GM21723 (cell line): ENCODE measurements at regions not wholly inside any gene's neighbourhood (a gene's known extent, or its start where the extent isn't known, plus 50 kb on each side); places are given as distances from the start of the nearest gene placed in this dataset.
"Not testable (repeated sequence)": the region's sequence is repeated elsewhere in the genome, so short reads cannot be mapped to it uniquely, and the experiment has no call there.

Experiments
- ATAC-seq: cut with Tn5 transposase; IDR thresholded peaks from one replicate; pipeline ENCODE4 v1.9.1; 2021; ENCODE audit warnings: mild to moderate bottlenecking, moderate library complexity; ENCODE audit not compliant: unreplicated experiment

- ATAC-seq: not testable (repeated sequence)
These were observed 90.1 kb upstream of the GRIN2A start for GRCh38 chr16:10272250-10272854.

GRCh38 chr16:10275214-10275996 lies 93.2 kb upstream of the GRIN2A start:
- ATAC-seq: peak; percentile 92

DNA sequence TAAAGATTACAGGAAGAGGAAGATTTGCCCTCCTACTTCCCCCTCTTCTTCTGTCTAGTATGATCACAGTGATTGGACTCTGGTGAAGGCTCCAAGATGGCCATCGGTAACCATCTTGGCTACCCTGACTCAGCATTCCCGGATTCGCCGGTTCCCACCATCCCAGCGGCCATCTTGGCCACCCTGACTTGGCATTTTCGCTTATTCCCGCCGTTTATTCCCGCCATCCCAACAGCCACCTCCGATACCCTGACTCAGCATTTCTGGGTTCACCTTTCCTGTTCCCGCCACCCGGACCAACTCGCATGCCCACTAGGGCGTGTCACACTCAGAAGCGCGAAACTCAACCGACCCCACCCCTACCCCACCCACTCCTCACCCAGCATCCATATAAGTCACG lies 95.4 kb upstream of the GRIN2A start:
- ATAC-seq: no peak

GRCh38 chr16:10280262-10281170 lies 98.3 kb upstream of the GRIN2A start:
- ATAC-seq: no peak

DNA sequence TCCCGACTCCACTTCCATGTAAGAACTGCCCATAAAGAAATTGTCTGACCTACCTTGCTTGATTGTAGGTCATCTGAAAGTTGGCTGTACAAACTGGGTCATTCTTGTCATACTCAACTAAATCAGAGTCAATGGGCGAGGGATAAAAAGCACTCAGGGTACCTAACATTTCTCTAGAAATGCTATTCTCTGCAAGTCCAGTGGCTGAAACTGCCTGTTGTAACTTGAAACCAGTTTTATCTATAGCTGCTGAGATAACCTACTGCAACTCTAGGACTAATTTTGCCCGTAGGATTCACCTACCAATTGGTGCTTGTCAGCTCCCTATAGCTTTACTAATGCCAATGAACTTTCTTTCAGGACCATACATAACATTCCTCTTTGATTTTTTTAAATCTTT lies 100.1 kb upstream of the GRIN2A start:
- no peak for ATAC-seq

DNA sequence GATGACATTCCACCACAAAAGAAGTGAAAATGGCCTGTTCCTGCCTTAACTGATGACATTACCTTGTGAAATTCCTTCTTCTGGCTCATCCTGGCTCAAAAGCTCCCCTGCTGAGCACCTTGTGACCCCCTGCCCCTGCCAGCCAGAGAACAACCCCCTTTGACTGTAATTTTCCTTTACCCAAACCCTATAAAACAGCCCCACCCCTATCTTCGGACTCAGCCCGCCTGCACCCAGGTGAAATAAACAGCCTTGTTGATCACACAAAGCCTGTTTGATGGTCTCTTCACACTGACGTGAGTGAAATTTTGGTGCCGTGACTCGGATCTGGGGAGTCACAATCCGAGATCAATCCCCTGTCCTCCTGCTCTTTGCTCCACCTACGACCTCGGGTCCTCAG lies 101.0 kb upstream of the GRIN2A start:
- ATAC-seq: not testable (repeated sequence)

- ATAC-seq: not testable (repeated sequence)
These were observed 95.3 kb upstream of the ATF7IP2 start for GRCh38 chr16:10290467-10291105.

DNA sequence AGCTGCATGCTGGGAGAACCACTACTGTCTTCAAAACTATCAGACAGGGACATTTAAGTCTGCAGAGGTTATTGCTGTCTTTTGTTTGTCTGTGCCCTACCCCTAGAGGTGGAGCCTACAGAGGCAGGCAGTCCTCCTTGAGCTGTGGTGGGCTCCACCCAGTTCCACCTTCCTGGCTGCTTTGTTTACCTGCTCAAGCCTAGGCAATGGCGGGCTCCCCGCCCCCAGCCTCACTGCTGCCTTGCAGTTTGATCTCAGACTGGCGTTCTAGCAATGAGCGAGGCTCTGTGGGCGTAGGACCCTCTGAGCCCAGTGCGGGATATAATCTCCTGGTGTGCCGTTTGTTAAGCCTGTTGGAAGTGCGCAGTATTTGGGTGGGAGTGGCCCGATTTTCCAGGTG lies 93.7 kb upstream of the ATF7IP2 start:
- not testable (repeated sequence) for ATAC-seq

- ATAC-seq: not testable (repeated sequence)
These were observed 92.9 kb upstream of the ATF7IP2 start for GRCh38 chr16:10292976-10293375.

DNA sequence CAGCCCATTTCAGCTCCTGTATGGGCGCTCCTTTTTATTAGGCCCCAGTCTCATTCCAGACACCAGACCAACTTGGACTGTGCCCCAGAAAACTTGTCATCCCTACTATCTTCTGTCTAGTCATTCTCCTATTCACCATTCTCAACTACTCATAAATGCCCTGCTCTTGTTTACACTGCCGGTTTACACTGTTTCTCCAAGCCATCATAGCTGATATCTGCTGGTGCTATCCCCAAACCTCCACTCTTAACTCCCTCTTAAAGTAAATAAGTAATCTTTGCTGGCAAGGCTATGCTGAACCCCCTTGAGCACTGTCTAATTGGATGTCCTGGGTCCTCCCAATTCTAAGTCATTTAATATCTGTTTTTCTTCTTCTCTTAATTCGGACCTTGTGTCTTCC lies 91.7 kb upstream of the ATF7IP2 start:
- not testable (repeated sequence) for ATAC-seq

DNA sequence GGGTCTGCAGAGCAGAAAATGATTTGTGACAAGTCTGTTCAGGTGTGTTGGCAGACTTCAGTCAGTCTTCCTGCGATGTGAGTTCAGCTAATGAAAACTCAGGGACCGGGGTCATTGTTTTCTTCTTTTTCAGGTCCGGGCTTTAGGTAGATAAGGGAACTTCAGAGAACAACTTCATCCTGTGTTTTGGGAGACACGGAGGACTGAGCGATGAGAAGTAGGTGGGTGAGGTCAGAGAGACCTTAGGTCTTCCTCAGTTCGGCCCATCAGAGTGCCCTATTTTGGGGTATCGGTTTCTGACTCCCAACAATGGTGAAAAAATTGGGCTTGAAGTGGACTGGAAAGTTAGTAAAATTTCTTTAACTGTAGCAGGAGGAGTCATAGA lies 88.9 kb upstream of the ATF7IP2 start:
- ATAC-seq: peak; percentile 2

DNA sequence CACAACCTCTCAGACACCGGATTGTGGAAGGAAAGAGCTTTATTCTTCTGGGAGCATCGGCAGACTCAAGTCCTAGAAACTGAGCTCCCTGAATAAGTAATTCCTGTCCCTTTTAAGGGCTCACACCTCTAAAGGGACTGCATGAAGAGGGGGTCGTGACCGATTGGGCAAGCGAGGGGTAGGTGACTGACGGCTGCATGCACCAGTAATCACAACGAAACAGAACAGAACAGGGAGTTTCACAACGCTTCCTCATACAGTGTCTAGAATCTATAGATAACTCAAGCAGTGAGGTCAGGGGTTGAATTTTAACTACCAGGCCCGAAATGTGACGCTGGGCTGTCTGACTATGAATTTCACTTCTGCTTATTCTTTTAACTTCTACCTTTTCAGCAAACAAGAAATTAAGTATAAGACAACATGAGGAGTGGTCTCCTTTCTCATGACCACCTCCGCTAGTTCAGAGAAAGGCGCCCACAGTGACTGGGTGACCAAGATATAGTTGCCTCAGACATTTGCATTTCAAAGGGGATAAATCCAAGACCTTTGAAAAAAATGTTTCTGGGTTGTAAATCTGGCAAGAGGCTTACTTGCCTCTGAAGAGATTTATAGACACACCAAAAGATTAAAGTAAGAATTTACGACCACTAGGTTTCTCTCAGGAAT lies 88.4 kb upstream of the ATF7IP2 start:
- peak; percentile 96 for ATAC-seq

GRCh38 chr16:10300905-10301304 lies 85.0 kb upstream of the ATF7IP2 start:
- no peak for ATAC-seq

DNA sequence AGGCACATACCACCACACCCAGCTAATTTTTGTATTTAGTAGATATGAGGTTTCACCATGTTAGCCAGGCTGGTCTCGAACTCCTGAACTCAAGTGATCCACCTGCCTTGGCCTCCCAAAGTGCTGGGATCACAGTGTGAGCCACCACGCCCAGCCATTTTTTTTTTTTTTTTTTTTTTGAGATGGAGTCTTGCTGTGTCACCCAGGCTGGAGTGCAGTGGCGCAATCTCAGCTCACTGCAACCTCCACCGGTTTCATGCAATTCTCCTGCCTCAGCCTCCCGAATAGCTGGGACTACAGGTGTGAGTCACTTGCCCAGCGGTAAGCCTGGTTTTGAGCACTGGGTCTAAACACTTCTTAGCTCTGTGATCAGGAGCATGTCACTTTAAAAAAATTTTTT lies 84.3 kb upstream of the ATF7IP2 start:
- not testable (repeated sequence) for ATAC-seq

- ATAC-seq: no peak
These were observed 79.9 kb upstream of the ATF7IP2 start for GRCh38 chr16:10305912-10306311.

DNA sequence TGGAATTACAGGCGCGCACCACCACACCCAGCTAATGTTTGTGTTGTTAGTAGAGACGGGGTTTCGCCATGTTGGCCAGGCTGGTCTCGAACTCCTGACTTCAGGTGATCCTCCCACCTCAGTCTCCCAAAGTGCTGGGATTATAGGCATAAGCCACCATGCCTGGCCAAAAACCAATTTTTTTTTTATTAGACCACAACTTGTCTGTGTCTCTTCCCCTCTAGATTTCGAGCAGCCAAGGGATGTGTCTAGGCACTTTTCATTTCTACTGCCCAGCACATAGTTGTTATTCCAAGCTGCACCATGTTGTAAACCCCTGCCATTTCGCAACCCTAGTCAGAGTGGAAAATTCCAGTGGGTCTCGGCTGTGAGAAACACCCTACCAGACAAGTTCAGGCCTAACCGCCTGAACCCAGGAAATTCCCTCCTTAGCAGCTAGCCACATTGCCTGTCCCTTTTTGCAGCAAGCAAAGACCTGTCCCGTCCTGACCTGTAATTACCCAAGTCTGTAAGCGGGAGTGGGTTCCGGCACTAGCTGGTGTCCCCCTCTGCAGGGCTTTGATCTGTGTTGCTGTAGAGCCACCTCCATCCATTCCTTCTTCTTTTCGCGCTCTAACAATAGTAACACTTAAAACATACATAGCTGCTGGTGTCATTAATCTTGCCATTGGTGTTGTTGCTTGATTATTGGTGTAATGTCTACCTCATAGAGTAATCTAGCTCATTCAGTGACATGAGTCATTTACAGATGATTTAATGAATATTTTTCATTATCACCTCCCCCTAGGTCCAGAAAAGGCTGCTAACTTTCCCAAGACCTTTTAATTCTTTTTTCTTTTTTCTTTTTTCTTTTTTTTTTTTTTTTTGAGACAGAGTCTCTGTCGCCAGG lies 77.3 kb upstream of the ATF7IP2 start:
- no peak for ATAC-seq

GRCh38 chr16:10309271-10309932 lies 76.5 kb upstream of the ATF7IP2 start:
- no peak for ATAC-seq

DNA sequence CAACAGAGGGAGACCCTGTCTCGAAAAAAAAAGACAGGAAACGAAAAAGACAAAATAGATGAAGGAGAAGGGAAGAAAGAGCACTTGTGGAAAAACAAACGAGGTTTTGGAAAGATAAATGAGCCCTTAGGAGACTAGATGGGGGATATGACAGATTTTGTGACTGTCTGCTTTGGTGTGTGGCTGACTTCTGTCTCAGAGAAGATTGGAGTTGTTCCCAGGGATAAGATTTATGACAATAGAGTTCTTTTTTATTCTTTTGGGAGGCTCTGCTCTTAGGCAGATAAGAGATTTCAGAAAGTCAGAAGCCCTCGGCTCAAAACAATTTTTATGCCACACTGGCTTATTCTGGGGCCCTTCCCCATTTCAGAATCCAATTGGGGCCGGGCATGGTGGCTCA lies 73.9 kb upstream of the ATF7IP2 start:
- ATAC-seq: no peak
